ENCODE measurements at regions not wholly inside any gene's neighbourhood (a gene's known extent, or its start where the extent isn't known, plus 50 kb on each side); places are given as distances from the start of the nearest gene placed in this dataset.
"Not testable (repeated sequence)": the region's sequence is repeated elsewhere in the genome, so short reads cannot be mapped to it uniquely, and the experiment has no call there.

GRCh38 chr7:68334636-68335272 is 1263.5 kb upstream of the AUTS2 start:
- DNase-seq: no peak

- DNase-seq: no peak
Observed at GRCh38 chr7:68336594-68336993, 1261.7 kb upstream of the AUTS2 start.

- no peak for DNase-seq
Observed at GRCh38 chr7:68348401-68348800, 1249.9 kb upstream of the AUTS2 start.

- DNase-seq: no peak
Observed at GRCh38 chr7:68362745-68363518, 1235.3 kb upstream of the AUTS2 start.

- DNase-seq: no peak
Observed at GRCh38 chr7:68364886-68365625, 1233.2 kb upstream of the AUTS2 start.

- no peak for DNase-seq
Observed at GRCh38 chr7:68371985-68372384, 1226.3 kb upstream of the AUTS2 start.

- no peak for DNase-seq
Observed at GRCh38 chr7:68376131-68376661, 1222.1 kb upstream of the AUTS2 start.

GRCh38 chr7:68381731-68382130 is 1216.5 kb upstream of the AUTS2 start:
- DNase-seq: no peak

GRCh38 chr7:68384581-68384980 is 1213.7 kb upstream of the AUTS2 start:
- DNase-seq: no peak

- no peak for DNase-seq
Observed at GRCh38 chr7:68393051-68393450, 1205.2 kb upstream of the AUTS2 start.

GRCh38 chr7:68394131-68394530 is 1204.1 kb upstream of the AUTS2 start:
- no peak for DNase-seq

GRCh38 chr7:68399991-68400590 is 1198.2 kb upstream of the AUTS2 start:
- no peak for DNase-seq

- no peak for DNase-seq
Observed at GRCh38 chr7:68400783-68401182, 1197.5 kb upstream of the AUTS2 start.

- DNase-seq: no peak
Observed at GRCh38 chr7:68401313-68401712, 1197.0 kb upstream of the AUTS2 start.

- no peak for DNase-seq
Observed at GRCh38 chr7:68406480-68406879, 1191.8 kb upstream of the AUTS2 start.

- no peak for DNase-seq
Observed at GRCh38 chr7:68407460-68407859, 1190.8 kb upstream of the AUTS2 start.

- DNase-seq: no peak
Observed at GRCh38 chr7:68408873-68409272, 1189.4 kb upstream of the AUTS2 start.

GRCh38 chr7:68409851-68410250 is 1188.4 kb upstream of the AUTS2 start:
- no peak for DNase-seq

- DNase-seq: not testable (repeated sequence)
Observed at GRCh38 chr7:68410693-68411092, 1187.6 kb upstream of the AUTS2 start.

- no peak for DNase-seq
Observed at GRCh38 chr7:68411742-68412141, 1186.5 kb upstream of the AUTS2 start.

- DNase-seq: peak; percentile 38
Observed at GRCh38 chr7:68414631-68415425, 1183.4 kb upstream of the AUTS2 start.

GRCh38 chr7:68417002-68417401 is 1181.3 kb upstream of the AUTS2 start:
- no peak for DNase-seq
